Loucy (cell line): ENCODE measurements at regions not wholly inside any gene's neighbourhood (a gene's known extent, or its start where the extent isn't known, plus 50 kb on each side); places are given as distances from the start of the nearest gene placed in this dataset.

Source experiments
- H2AFZ ChIP-seq: fragments of 200-600 bp; sonication (generic); 2 replicates; pipeline ENCODE4 v1.6.0; 2016; ENCODE audit warnings: antibody characterized with exemption, mild to moderate bottlenecking, low read length, moderate library complexity
- H3F3A ChIP-seq: fragments of 200-600 bp; 2 replicates; pipeline ENCODE4 v1.6.0; 2016; ENCODE audit warnings: antibody characterized with exemption, low read depth, mild to moderate bottlenecking
- H3K27me3 ChIP-seq: fragments of 200-600 bp; sonication (generic); 2 replicates; pipeline ENCODE4 v1.6.1; 2014; ENCODE audit warnings: low read length, mild to moderate bottlenecking; ENCODE audit not compliant: insufficient read depth, poor library complexity, severe bottlenecking
- H3K36me3 ChIP-seq: fragments of 200-600 bp; sonication (generic); 2 replicates; pipeline ENCODE4 v1.6.1; 2016; ENCODE audit warnings: low read length; ENCODE audit not compliant: insufficient read depth
- H3K4me1 ChIP-seq: fragments of 200-600 bp; sonication (generic); 2 replicates; pipeline ENCODE4 v1.5.1; 2014; ENCODE audit warnings: low read length, mild to moderate bottlenecking; ENCODE audit not compliant: insufficient read depth, poor library complexity, severe bottlenecking
- H3K4me2 ChIP-seq: fragments of 200-600 bp; sonication (generic); 2 replicates; pipeline ENCODE4 v1.6.0; 2014; ENCODE audit warnings: antibody characterized with exemption, low read length, low read depth, mild to moderate bottlenecking; ENCODE audit not compliant: poor library complexity, severe bottlenecking
- H3K4me3 ChIP-seq: fragments of 200-600 bp; sonication (generic); 2 replicates; pipeline ENCODE4 v1.5.1; 2014; ENCODE audit warnings: low read length, mild to moderate bottlenecking, mixed read lengths; ENCODE audit not compliant: poor library complexity, severe bottlenecking
- H3K79me2 ChIP-seq: fragments of 200-600 bp; sonication (generic); 2 replicates; pipeline ENCODE4 v1.6.1; 2014; ENCODE audit warnings: low read length; ENCODE audit not compliant: insufficient read depth
- H3K9ac ChIP-seq: fragments of 200-600 bp; sonication (generic); 2 replicates; pipeline ENCODE4 v1.6.0; 2014; ENCODE audit warnings: mild to moderate bottlenecking, low read depth, low read length, moderate library complexity; ENCODE audit not compliant: poor library complexity, severe bottlenecking
- H3K9me2 ChIP-seq: fragments of 200-600 bp; sonication (generic); replicated peaks from 2 replicates; pipeline ENCODE4 v1.6.1; 2016; ENCODE audit warnings: low read depth, low read length, mixed read lengths
- H3K9me3 ChIP-seq: fragments of 200-600 bp; sonication (generic); 2 replicates; pipeline ENCODE4 v1.6.1; 2014; ENCODE audit warnings: mild to moderate bottlenecking, antibody characterized with exemption, low read length, low read depth; ENCODE audit not compliant: insufficient read depth
- H4K20me1 ChIP-seq: fragments of 200-600 bp; sonication (generic); 2 replicates; pipeline ENCODE4 v1.6.0; 2014; ENCODE audit warnings: antibody characterized with exemption, low read length, mild to moderate bottlenecking; ENCODE audit not compliant: insufficient read depth, poor library complexity, severe bottlenecking
- CTCF ChIP-seq: fragments of 200-600 bp; sonication (generic); conservative IDR thresholded peaks from 2 replicates; pipeline ENCODE4 v1.5.1; 2014; ENCODE audit warnings: mild to moderate bottlenecking, antibody characterized with exemption, low read length
- EZH2phosphoT487 ChIP-seq: fragments of 200-600 bp; IDR thresholded peaks from 2 replicates; pipeline ENCODE4 v1.6.1; 2018; ENCODE audit warnings: antibody characterized with exemption, mild to moderate bottlenecking, moderate library complexity, borderline replicate concordance

- Histone ChIP-seq H3K9me3 (no peaks in the 10 kb centered on the region), H2AFZ (no peak overlapping the region), H3K27me3 (no peaks in the 10 kb centered on the region), H3K4me1 (no peaks in the 10 kb centered on the region), H3K4me3 (no peak overlapping the region), H3K9me2 (no peaks in the 10 kb centered on the region), H3F3A (no peaks in the 10 kb centered on the region), H3K79me2 (no peaks in the 10 kb centered on the region), H3K4me2 (no peak overlapping the region), H4K20me1 (no peaks in the 10 kb centered on the region), H3K9ac (no peak overlapping the region), H3K36me3 (no peaks in the 10 kb centered on the region)
- no peak for TF ChIP-seq EZH2phosphoT487
- no peak for TF ChIP-seq CTCF
Measured at GRCh38 chr1:82879701-82880305, 1079.1 kb downstream of the ADGRL2 start.

GRCh38 chr1:82875170-82875569, 1074.4 kb downstream of the ADGRL2 start:
- H3K27me3 ChIP-seq, result no peaks in the 10 kb centered on the region
- H3K9me2 ChIP-seq, result no peaks in the 10 kb centered on the region
- H2AFZ ChIP-seq, result no peak overlapping the region
- no peaks in the 10 kb centered on the region for H3F3A ChIP-seq
- H4K20me1 ChIP-seq, result no peaks in the 10 kb centered on the region
- H3K9me3 ChIP-seq, result no peaks in the 10 kb centered on the region
- TF ChIP-seq CTCF, result no peak
- TF ChIP-seq EZH2phosphoT487, result no peak
- H3K9ac ChIP-seq, result no peak overlapping the region
- no peak overlapping the region for H3K4me3 ChIP-seq
- H3K4me2 ChIP-seq, result no peak overlapping the region
- H3K79me2 ChIP-seq, result no peaks in the 10 kb centered on the region
- no peaks in the 10 kb centered on the region for H3K4me1 ChIP-seq
- no peaks in the 10 kb centered on the region for H3K36me3 ChIP-seq

DNA sequence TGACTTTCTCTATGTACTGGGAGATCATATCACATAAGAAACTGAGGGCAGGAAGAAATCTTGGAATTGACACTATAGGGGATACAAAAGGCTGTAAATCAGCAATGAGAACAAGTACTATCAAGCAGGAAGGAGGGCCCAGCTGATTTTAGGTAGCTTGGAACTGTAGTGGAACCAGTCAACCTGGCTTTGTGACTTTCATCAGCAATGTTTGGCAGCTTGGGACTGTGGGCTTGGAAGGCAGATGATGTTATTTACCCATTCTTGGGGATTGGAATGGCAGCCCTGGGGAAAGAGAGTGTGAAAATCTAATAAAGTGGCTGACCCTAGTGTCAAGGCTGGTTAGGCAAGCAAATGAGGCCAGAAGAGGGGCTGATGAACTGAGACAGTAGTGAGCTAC, 1073.3 kb downstream of the ADGRL2 start:
- Histone ChIP-seq H3K9ac (no peak overlapping the region), H3K9me2 (no peaks in the 10 kb centered on the region), H2AFZ (no peak overlapping the region), H3K4me3 (no peak overlapping the region), H3K4me1 (no peaks in the 10 kb centered on the region), H3K36me3 (no peaks in the 10 kb centered on the region), H4K20me1 (no peaks in the 10 kb centered on the region), H3K27me3 (no peaks in the 10 kb centered on the region), H3K9me3 (no peaks in the 10 kb centered on the region), H3K79me2 (no peaks in the 10 kb centered on the region), H3F3A (no peaks in the 10 kb centered on the region), H3K4me2 (no peak overlapping the region)
- TF ChIP-seq CTCF (no peak), EZH2phosphoT487 (no peak)
